CD4-positive, alpha-beta T cell (primary cell): ENCODE measurements at regions not wholly inside any gene's neighbourhood (a gene's known extent, or its start where the extent isn't known, plus 50 kb on each side); places are given as distances from the start of the nearest gene placed in this dataset.
A peak's percentile ranks its signal among the peaks of the same experiment; 100 is the strongest.
"Not testable (repeated sequence)": the region's sequence is repeated elsewhere in the genome, so short reads cannot be mapped to it uniquely, and the experiment has no call there.

ENCODE experiments used
- ATAC-seq: fragments of 200-7000 bp; cut with Tn5 transposase; one replicate; pipeline ENCODE4 v1.10.0; 2022; ENCODE audit warnings: mild to moderate bottlenecking; ENCODE audit not compliant: poor library complexity
- CTCF ChIA-PET: fragments of 350-600 bp; sonication (Branson Sonifier 250); formaldehyde crosslinking; loops from one replicate; lab custom pipeline; 2021; ENCODE audit warnings: antibody characterized with exemption, inconsistent platforms; lab: Charles Lee
- POLR2A ChIA-PET: fragments of 350-600 bp; sonication (Branson Sonifier 250); formaldehyde crosslinking; loops from one replicate; lab custom pipeline; 2021; ENCODE audit warnings: antibody characterized with exemption, inconsistent platforms; lab: Charles Lee
- DNase-seq, 14 experiments: peaks; one replicate each; pipeline ENCODE4 v3.0.0-alpha.2; 2013 to 2020; ENCODE audit warnings: mixed read lengths in 2 of 14
- H3K27ac ChIP-seq, 2 donors: one replicate each; pipeline versions ENCODE4 v1.5.1 to v1.7.0; 2013; ENCODE audit warnings: low read length in 2 of 2, low read depth in 1 of 2, mild to moderate bottlenecking in 1 of 2
- H3K27me3 ChIP-seq, 2 experiments: 1 replicate in 1 of 2; 2 replicates in 1 of 2; pipeline versions ENCODE4 v1.6.1 to v1.7.0; 2013; ENCODE audit warnings: low read length in 2 of 2, control low read depth in 1 of 2, mild to moderate bottlenecking in 1 of 2, moderate library complexity in 1 of 2; ENCODE audit not compliant: insufficient read depth in 2 of 2, control insufficient read depth in 1 of 2
- H3K36me3 ChIP-seq: one replicate; pipeline ENCODE4 v1.6.1; 2013; ENCODE audit warnings: low read length, control low read depth; ENCODE audit not compliant: insufficient read depth
- H3K4me1 ChIP-seq: one replicate; pipeline ENCODE4 v1.6.1; 2013; ENCODE audit warnings: low read length, control low read depth; ENCODE audit not compliant: insufficient read depth
- H3K4me3 ChIP-seq: one replicate; pipeline ENCODE4 v1.5.1; 2013; ENCODE audit warnings: mild to moderate bottlenecking, low read length, moderate library complexity
- H3K9me3 ChIP-seq, 2 experiments: 1 replicate in 1 of 2; 2 replicates in 1 of 2; pipeline versions ENCODE4 v1.6.1 to v1.7.0; 2013; ENCODE audit warnings: low read length in 2 of 2, mild to moderate bottlenecking in 2 of 2, control low read depth in 1 of 2, moderate library complexity in 1 of 2; ENCODE audit not compliant: control insufficient read depth in 1 of 2, insufficient read depth in 1 of 2
- H3K27ac Mint-ChIP-seq: one replicate; pipeline ENCODE4 v1.8.0; 2020; ENCODE audit warnings: mixed read lengths
- H3K27me3 Mint-ChIP-seq: one replicate; pipeline ENCODE4 v1.8.0; 2021; ENCODE audit warnings: mixed read lengths
- H3K36me3 Mint-ChIP-seq: one replicate; pipeline ENCODE4 v1.8.0; 2021; ENCODE audit warnings: low read depth, mixed read lengths
- H3K4me1 Mint-ChIP-seq: one replicate; pipeline ENCODE4 v1.8.0; 2021; ENCODE audit warnings: low read depth, mixed read lengths
- H3K4me3 Mint-ChIP-seq: one replicate; pipeline ENCODE4 v1.8.0; 2020; ENCODE audit warnings: mild to moderate bottlenecking, mixed read lengths
- H3K9me3 Mint-ChIP-seq: one replicate; pipeline ENCODE4 v1.8.0; 2020; ENCODE audit warnings: mixed read lengths
- CTCF ChIP-seq: fragments of 200-600 bp; IDR thresholded peaks from one replicate; pipeline ENCODE4 v1.8.0; 2022; ENCODE audit warnings: antibody characterized with exemption, mild to moderate bottlenecking
- intact Hi-C, 2 experiments: fragments of 100-400 bp; cut with DNase I in 1 of 2; cut with micrococcal nuclease in 1 of 2; formaldehyde crosslinking; loops; one replicate each; pipeline versions ENCODE4 v1.15.1 to v1.9.0; 2023 to 2025; cut with DNase I, micrococcal nuclease

- ChIA-PET POLR2A (no interaction called here), CTCF (no interaction called here)
- H3K36me3 ChIP-seq: no peaks in the 10 kb centered on the region
- H3K4me3 Mint-ChIP-seq: no peak overlapping the region
- no peak for ATAC-seq
- no peaks in the 10 kb centered on the region for H3K9me3 Mint-ChIP-seq
- intact Hi-C loops: no loop called here
- TF ChIP-seq CTCF: no peak
- no peak overlapping the region for H3K27ac Mint-ChIP-seq
- H3K36me3 Mint-ChIP-seq: peaks cover 10% of the 10 kb centered on the region
- no peaks in the 10 kb centered on the region for H3K4me1 ChIP-seq
- no peaks in the 10 kb centered on the region for H3K27me3 Mint-ChIP-seq
- H3K4me3 ChIP-seq: no peak overlapping the region
- no peak overlapping the region for H3K27ac ChIP-seq
- H3K9me3 ChIP-seq: peaks cover 46 to 83% of the 10 kb centered on the region in 2 experiments
- no peaks in the 10 kb centered on the region for H3K4me1 Mint-ChIP-seq
- DNase-seq: no peak
- no peaks in the 10 kb centered on the region for H3K27me3 ChIP-seq
Observed at GRCh38 chr16:34743115-34743514, 1283.7 kb downstream of the TP53TG3F start.

- Mint-ChIP-seq H3K4me1 (no peaks in the 10 kb centered on the region), H3K36me3 (peaks cover 46% of the 10 kb centered on the region), H3K27me3 (no peaks in the 10 kb centered on the region), H3K27ac (no peak overlapping the region), H3K9me3 (peaks cover 7% of the 10 kb centered on the region), H3K4me3 (no peak overlapping the region)
- no peak for TF ChIP-seq CTCF
- Histone ChIP-seq H3K4me3 (no peak overlapping the region), H3K4me1 (no peaks in the 10 kb centered on the region), H3K27me3 (no peaks in the 10 kb centered on the region), H3K27ac (no peak overlapping the region), H3K9me3 (peaks cover 54 to 100% of the 10 kb centered on the region in 2 experiments), H3K36me3 (no peaks in the 10 kb centered on the region)
- ATAC-seq: no peak
- CTCF ChIA-PET: no interaction called here
- DNase-seq: no peak
- POLR2A ChIA-PET: no interaction called here
- intact Hi-C loops: no loop called here
Observed at GRCh38 chr16:34758835-34759234, 1299.4 kb downstream of the TP53TG3F start.

- CTCF ChIA-PET, ATAC-seq: not testable (repeated sequence)
Observed at GRCh38 chr16:34791835-34792234, 1332.4 kb downstream of the TP53TG3F start.

GRCh38 chr16:34801875-34802274, 1342.5 kb downstream of the TP53TG3F start:
- peak in 1 of 14 experiments; percentile 1 for DNase-seq
- H3K4me3 ChIP-seq: no peak overlapping the region
- H3K27me3 ChIP-seq: no peaks in the 10 kb centered on the region
- no peak overlapping the region for H3K27ac Mint-ChIP-seq
- no peak overlapping the region for H3K4me3 Mint-ChIP-seq
- ChIA-PET POLR2A (no interaction called here), CTCF (no interaction called here)
- H3K27ac ChIP-seq: no peak overlapping the region
- intact Hi-C loops: no loop called here
- no peaks in the 10 kb centered on the region for H3K4me1 ChIP-seq
- no peak for TF ChIP-seq CTCF
- no peaks in the 10 kb centered on the region for H3K36me3 ChIP-seq
- no peaks in the 10 kb centered on the region for H3K27me3 Mint-ChIP-seq
- peaks cover 0 to 29% of the 10 kb centered on the region in 2 experiments for H3K9me3 ChIP-seq
- H3K9me3 Mint-ChIP-seq: peaks cover 5% of the 10 kb centered on the region
- no peaks in the 10 kb centered on the region for H3K4me1 Mint-ChIP-seq
- H3K36me3 Mint-ChIP-seq: no peaks in the 10 kb centered on the region
- no peak for ATAC-seq

More at GRCh38 chr16:34791835-34792234, 1332.4 kb downstream of the TP53TG3F start:
- H3K27me3 Mint-ChIP-seq, H3K27ac Mint-ChIP-seq, intact Hi-C loops, H3K4me3 ChIP-seq, H3K27me3 ChIP-seq, POLR2A ChIA-PET, H3K36me3 ChIP-seq, DNase-seq, H3K4me1 Mint-ChIP-seq, H3K9me3 ChIP-seq, H3K36me3 Mint-ChIP-seq, H3K4me3 Mint-ChIP-seq, H3K4me1 ChIP-seq, H3K27ac ChIP-seq, H3K9me3 Mint-ChIP-seq: not testable (repeated sequence)
